SJSA1 (cell line): ENCODE measurements at regions not wholly inside any gene's neighbourhood (a gene's known extent, or its start where the extent isn't known, plus 50 kb on each side); places are given as distances from the start of the nearest gene placed in this dataset.

Experiments used
- DNase-seq, 2 experiments: peaks; one replicate each; pipeline ENCODE4 v3.0.0-alpha.2; 2015 to 2020; ENCODE audit warnings: low spot score in 2 of 2, low read depth in 1 of 2
- H3K27ac ChIP-seq: fragments of 250-450 bp; sonication (Bioruptor Pico); 2 replicates; pipeline ENCODE4 v1.5.1; 2020; ENCODE audit warnings: mild to moderate bottlenecking, moderate library complexity
- H3K27me3 ChIP-seq: fragments of 250-450 bp; sonication (Bioruptor Pico); replicated peaks from 2 replicates; pipeline ENCODE4 v1.5.1; 2020; ENCODE audit warnings: mild to moderate bottlenecking, moderate library complexity
- H3K36me3 ChIP-seq: fragments of 250-450 bp; sonication (Bioruptor Pico); 2 replicates; pipeline ENCODE4 v1.5.1; 2020; ENCODE audit warnings: mild to moderate bottlenecking
- H3K4me1 ChIP-seq: fragments of 250-450 bp; sonication (Bioruptor Pico); replicated peaks from 2 replicates; pipeline ENCODE4 v1.6.1; 2021; ENCODE audit warnings: mild to moderate bottlenecking
- H3K4me3 ChIP-seq: fragments of 250-450 bp; sonication (Bioruptor Pico); 2 replicates; pipeline ENCODE4 v1.5.1; 2020; ENCODE audit warnings: mild to moderate bottlenecking
- H3K9me3 ChIP-seq: fragments of 250-450 bp; sonication (Bioruptor Pico); replicated peaks from 2 replicates; pipeline ENCODE4 v1.5.1; 2020; ENCODE audit warnings: mild to moderate bottlenecking

DNA sequence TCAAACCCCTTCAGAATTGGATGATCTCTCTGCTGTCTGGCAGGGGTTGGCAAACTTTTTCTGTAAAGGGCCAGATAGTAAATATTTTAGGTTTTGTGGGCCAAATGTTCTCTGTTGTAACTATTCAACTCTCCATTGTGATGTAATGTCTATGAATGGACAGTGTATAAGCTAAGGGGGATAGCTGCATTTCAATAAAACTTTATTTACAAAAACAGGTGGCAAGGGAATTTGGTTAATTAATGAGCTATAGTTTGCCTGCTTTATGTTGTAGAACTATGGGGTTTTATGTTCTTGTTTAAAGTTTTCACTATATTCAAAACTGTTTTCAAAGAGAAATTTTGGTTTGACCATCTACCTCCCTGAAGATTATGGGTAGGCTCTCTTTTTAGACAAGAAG lies 182.1 kb upstream of the CITED2 start:
- Histone ChIP-seq H3K27ac (no peak overlapping the region), H3K4me1 (no peaks in the 10 kb centered on the region), H3K27me3 (no peaks in the 10 kb centered on the region), H3K36me3 (no peaks in the 10 kb centered on the region), H3K4me3 (no peak overlapping the region), H3K9me3 (no peaks in the 10 kb centered on the region)
- no peak for DNase-seq

DNA sequence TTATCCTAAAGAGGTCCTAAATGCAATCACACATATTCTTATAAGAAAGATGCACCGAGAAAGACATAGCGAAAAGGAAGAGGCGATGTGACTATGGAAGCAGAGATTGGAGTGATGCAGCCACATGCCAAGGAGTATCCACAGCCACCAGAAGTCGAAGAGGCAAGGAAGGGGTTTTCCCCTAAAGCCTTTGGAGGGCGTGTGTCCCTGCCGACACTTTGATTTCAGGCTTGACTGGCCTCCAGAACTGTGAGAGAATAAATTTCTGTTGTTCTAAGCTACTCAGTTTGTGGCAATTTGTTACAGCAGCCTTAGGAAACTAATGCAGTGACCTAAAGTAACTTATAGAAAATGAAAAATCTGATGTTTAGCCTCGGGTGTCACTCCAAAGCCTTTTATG lies 179.5 kb upstream of the CITED2 start:
- Histone ChIP-seq H3K4me3 (no peak overlapping the region), H3K36me3 (no peaks in the 10 kb centered on the region), H3K27ac (no peak overlapping the region)

DNA sequence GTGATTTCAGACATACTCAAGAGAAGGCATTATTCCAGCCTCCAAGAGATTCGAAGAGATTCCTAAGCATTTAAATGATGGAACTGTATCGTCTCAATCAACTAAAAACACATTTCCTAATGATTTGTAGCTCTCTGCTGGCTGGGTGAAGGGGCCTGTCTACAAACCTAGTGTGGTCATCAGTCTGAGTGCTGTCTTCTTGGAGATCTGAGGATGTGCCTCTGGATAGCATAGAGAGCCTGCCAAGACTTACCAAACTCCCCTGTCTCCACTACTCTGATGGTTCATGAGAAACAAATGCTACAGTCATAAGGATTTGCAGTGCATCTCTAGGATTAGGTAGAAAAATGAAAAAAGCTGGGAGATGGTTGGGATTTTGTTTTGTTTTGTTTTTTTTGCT lies 176.9 kb upstream of the CITED2 start:
- no peaks in the 10 kb centered on the region for H3K27me3 ChIP-seq
- peaks cover 20% of the 10 kb centered on the region for H3K4me1 ChIP-seq
- no peak overlapping the region for H3K4me3 ChIP-seq
- no peak for DNase-seq
- no peaks in the 10 kb centered on the region for H3K9me3 ChIP-seq
- H3K36me3 ChIP-seq = no peaks in the 10 kb centered on the region
- no peak overlapping the region for H3K27ac ChIP-seq

More for the DNA sequence above, 179.5 kb upstream of the CITED2 start:
- peaks cover 5% of the 10 kb centered on the region for H3K4me1 ChIP-seq
- H3K27me3 ChIP-seq = no peaks in the 10 kb centered on the region
- H3K9me3 ChIP-seq = no peaks in the 10 kb centered on the region
- no peak for DNase-seq

DNA sequence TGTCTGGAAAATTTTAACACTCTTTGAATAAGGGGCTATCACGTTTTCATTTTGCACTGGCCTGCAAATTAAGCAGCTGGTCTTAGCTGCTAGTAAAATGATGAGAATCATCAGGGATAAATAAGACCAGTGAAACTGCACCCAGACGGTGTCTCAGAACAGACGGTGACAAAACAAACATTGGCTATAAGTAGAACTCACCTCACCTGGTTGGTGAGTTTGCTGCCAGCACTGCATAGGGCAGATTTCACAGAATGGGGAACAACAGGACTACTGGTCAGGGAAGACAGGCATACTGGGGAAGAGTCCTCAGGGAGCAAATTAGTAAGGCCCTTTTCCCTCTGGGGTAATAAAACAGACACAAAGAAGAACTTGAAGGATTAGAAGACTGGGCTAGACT lies 175.9 kb upstream of the CITED2 start:
- H3K4me1 ChIP-seq = peaks cover 31% of the 10 kb centered on the region
- H3K36me3 ChIP-seq = no peaks in the 10 kb centered on the region
- no peak overlapping the region for H3K27ac ChIP-seq
- no peak overlapping the region for H3K4me3 ChIP-seq
- no peak for DNase-seq
- no peaks in the 10 kb centered on the region for H3K27me3 ChIP-seq
- no peaks in the 10 kb centered on the region for H3K9me3 ChIP-seq

DNA sequence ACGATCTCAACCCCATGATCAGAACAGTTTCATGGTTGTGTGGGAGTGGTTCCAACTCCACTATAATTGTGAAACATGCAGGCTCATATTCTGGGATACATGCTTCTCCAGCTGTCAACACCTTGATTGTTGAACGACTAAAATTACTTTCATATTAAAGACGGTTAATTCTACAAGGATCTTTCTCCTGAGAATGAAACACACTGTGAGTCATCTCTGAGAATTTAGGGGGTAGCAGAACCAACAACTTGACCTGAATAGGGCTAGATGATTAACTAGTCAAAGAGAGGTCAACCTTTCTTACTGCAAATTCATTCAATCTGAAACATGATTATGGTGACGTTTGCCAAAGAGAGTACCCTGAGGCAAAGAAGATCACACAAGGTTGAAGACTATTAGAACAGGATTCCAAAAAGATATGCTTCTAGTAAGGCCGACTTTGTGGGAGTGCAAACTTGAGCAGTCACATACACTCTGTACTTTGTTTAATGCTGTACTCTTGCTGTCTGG lies 175.2 kb upstream of the CITED2 start:
- Histone ChIP-seq H3K36me3 (no peaks in the 10 kb centered on the region), H3K4me1 (peaks cover 38% of the 10 kb centered on the region), H3K4me3 (no peak overlapping the region), H3K27ac (no peak overlapping the region), H3K27me3 (no peaks in the 10 kb centered on the region), H3K9me3 (no peaks in the 10 kb centered on the region)
- DNase-seq = no peak

DNA sequence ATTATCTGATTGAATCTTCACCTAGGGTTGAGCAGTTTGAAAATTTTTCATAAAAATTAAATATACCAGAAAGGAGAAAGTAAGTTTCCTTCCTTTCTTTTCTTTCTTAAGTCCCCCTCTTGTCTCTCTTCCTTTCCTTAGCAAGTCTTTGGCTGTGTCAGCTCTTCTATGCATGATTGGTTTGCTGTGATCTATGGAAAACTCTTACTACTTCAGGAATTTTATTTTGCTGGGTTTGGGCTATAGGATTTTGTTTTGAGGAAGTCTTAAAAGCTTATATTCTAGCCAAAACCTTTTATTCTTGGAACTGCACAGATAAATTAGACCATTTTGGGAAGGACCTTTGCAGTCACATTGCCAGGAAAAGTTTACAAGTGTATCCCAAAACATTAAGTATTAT lies 173.4 kb upstream of the CITED2 start:
- H3K27ac ChIP-seq = peak overlapping the region; percentile 52
- DNase-seq = no peak
- H3K4me1 ChIP-seq = peaks cover 40% of the 10 kb centered on the region

DNA sequence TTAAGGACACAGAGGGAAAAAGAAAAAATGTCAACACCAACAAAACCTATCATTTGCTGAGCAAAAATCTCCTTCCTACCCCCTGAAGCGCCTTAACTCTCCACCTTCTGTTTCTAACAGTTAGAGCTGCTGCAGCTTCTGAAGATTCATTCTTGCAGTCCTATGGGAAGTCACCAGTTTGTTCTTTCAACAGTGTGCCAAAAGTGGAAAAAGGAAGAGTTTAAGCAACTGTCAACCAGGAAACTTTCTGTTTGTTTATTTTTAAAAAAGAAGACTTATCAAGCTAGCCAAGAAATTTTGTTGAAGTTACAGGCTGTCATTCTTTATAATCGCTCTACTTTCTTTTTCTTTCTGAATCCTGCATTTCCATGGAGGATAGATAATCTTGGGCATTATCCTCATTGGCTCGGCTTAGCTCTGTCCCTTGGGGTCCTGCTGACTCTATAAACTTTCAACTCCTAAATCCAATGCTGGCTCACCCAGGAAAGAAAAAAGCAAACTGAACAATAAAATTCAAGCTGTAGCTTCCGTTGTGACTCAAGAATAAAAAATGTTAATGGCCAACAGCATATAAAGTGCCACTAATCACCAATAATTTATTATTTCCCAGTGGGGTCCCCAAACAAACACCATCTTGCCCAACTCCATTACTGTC lies 172.8 kb upstream of the CITED2 start:
- no peaks in the 10 kb centered on the region for H3K36me3 ChIP-seq
- H3K27ac ChIP-seq = peak overlapping the region; percentile 52
- H3K9me3 ChIP-seq = no peaks in the 10 kb centered on the region
- H3K27me3 ChIP-seq = no peaks in the 10 kb centered on the region
- H3K4me3 ChIP-seq = no peak overlapping the region
- peaks cover 40% of the 10 kb centered on the region for H3K4me1 ChIP-seq
- peak in 1 of 2 experiments; percentile 36 for DNase-seq

More for the DNA sequence above, 173.4 kb upstream of the CITED2 start:
- H3K27me3 ChIP-seq = no peaks in the 10 kb centered on the region
- H3K9me3 ChIP-seq = no peaks in the 10 kb centered on the region
- no peak overlapping the region for H3K4me3 ChIP-seq
- no peaks in the 10 kb centered on the region for H3K36me3 ChIP-seq

DNA sequence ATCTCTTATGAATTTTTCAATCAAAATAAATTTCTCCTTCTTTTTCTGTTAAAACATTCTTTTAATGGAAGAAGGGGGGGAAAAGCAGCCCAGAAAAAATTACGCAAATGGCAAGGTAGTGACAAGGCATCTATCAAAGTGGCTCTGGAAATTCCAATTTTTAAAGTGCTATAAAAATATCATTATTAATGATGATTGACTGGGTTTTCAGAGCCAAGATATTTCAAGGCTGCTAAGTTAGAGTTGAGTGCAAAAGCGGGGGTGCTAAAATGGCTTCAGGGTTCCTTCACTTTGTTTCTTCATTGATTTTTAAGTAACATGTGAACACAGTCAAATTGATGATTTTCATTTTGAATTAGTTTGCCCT lies 171.6 kb upstream of the CITED2 start:
- peaks cover 40% of the 10 kb centered on the region for H3K4me1 ChIP-seq
- peak overlapping the region; percentile 52 for H3K27ac ChIP-seq
- H3K4me3 ChIP-seq = no peak overlapping the region
- H3K9me3 ChIP-seq = no peaks in the 10 kb centered on the region
- no peaks in the 10 kb centered on the region for H3K27me3 ChIP-seq
- no peaks in the 10 kb centered on the region for H3K36me3 ChIP-seq
- no peak for DNase-seq

DNA sequence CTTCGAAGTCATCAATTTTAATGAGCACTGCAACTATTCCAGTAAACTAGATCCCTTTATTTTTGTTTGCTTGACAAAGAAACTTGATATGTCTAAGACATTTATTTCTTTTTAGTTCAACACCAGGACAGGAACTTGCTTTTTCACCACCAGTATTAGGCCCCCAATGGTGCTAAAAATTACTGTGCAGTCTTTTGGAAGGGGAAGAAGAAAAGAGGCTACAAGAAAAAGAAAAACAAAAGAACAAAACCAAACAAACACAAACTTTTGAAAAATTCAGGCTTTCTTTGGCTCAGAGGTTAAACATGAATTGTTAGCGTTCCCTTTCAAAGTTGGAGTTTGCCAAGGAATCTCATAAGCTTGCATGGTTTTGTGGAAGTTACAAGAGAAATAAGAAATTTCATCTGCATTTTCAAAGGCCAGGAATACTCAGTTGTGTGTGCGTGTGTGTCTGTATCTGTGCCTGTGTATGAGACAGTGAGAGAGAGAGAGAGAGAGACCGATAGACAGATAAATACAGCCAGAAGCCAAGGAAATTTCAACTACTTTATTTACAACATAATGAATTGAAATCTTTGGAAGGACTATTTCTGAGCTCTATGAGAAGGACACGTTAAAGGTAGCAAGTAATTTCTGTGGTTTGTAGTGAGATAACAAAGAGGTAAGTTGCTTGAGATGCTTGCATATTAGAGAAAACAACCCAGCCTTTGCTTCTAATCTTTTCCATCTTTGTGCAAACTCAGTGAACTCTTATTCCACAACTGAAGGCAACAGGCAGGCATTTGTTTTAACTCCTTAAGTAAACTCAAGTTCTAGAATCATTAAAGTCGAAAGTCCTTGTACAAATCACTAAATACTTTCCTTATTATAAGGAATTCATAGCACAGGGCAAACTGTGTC lies 171.0 kb upstream of the CITED2 start:
- DNase-seq = peak in 1 of 2 experiments; percentile 36
- H3K4me1 ChIP-seq = peaks cover 46% of the 10 kb centered on the region
- no peaks in the 10 kb centered on the region for H3K9me3 ChIP-seq
- H3K27me3 ChIP-seq = no peaks in the 10 kb centered on the region
- no peak overlapping the region for H3K4me3 ChIP-seq
- no peaks in the 10 kb centered on the region for H3K36me3 ChIP-seq
- H3K27ac ChIP-seq = peak overlapping the region; percentile 52

DNA sequence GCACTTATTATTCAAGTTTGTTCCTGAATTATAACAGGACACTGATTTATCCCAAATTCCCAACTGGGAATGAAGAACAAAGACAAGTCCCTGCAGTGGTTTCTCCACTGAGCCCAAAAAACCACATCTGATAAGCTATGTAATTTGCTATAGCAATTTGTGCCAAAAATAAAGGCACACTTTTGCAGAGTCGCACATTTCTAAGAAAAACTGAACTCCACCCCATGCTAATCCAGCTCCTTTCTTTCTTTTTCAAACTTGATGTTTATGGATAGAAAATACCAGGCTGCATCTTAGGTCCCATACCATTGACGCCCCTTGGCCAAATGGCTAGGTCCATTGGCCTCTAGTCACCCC lies 170.2 kb upstream of the CITED2 start:
- DNase-seq = no peak
- Histone ChIP-seq H3K9me3 (no peaks in the 10 kb centered on the region), H3K4me3 (no peak overlapping the region), H3K27me3 (no peaks in the 10 kb centered on the region), H3K4me1 (peaks cover 54% of the 10 kb centered on the region), H3K27ac (no peak overlapping the region), H3K36me3 (no peaks in the 10 kb centered on the region)

DNA sequence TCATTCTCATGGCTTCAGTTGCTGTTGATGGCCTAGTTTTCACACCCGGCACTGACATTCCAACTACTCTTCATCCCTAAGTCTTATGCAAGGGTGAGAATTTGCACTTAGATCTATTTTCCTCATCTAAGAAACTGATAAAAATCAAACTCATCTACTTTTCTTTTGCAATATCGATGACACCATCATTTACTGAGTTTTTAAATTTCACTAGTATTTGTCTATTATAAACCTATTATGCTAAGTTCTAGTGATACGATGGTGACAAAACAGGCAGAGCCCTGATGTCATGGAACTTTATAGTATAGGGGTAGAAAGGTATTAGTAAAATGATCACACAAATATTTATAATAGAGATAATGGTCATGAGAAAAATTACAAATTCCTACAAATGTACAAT lies 167.9 kb upstream of the CITED2 start:
- H3K36me3 ChIP-seq = no peaks in the 10 kb centered on the region
- H3K4me3 ChIP-seq = no peak overlapping the region
- H3K4me1 ChIP-seq = peaks cover 61% of the 10 kb centered on the region
- DNase-seq = no peak
- H3K9me3 ChIP-seq = no peaks in the 10 kb centered on the region
- H3K27me3 ChIP-seq = no peaks in the 10 kb centered on the region
- no peak overlapping the region for H3K27ac ChIP-seq

DNA sequence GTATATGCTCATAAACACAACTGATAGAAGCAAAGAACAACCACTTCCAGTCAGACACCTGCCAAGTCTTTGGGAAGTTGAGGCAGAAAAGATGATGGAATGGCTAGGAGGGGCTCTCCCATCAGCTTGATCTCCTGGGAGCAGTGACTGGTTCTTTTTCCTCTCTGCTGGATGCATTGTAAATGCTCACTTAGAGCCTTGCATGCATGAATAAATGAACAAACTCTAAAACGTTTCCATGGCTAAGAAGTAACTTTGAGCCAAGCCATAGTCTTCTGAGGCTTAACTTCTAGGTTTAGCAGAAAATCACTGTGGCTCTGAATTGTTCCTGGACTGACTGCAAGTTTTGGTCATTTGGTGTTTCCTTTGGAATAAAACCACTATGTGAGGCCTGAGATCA lies 166.4 kb upstream of the CITED2 start:
- H3K4me1 ChIP-seq = peaks cover 58% of the 10 kb centered on the region
- no peak for DNase-seq
- no peaks in the 10 kb centered on the region for H3K36me3 ChIP-seq
- H3K27ac ChIP-seq = peak overlapping the region; percentile 91
- H3K4me3 ChIP-seq = no peak overlapping the region
- no peaks in the 10 kb centered on the region for H3K27me3 ChIP-seq
- no peaks in the 10 kb centered on the region for H3K9me3 ChIP-seq

DNA sequence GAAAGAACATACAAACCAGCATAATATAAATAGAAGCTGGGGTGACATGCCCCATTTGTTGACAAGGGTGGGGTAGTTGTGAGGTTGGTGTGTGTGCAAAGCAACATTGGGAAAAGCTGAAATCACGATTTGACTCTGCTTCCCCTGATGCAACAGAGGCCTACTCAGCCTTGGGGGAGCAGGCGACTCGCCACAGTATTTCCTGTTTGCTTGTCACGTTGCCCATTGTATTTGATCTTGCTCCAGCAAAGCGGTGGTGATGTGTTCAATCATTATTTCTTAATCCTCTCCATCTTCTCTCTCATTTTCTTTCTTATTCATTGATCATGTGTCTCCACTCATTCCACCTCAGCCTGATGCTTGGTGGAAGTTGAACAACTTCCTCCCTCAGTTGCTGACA lies 165.8 kb upstream of the CITED2 start:
- Histone ChIP-seq H3K9me3 (no peaks in the 10 kb centered on the region), H3K27me3 (no peaks in the 10 kb centered on the region), H3K36me3 (no peaks in the 10 kb centered on the region), H3K4me3 (no peak overlapping the region), H3K27ac (peak overlapping the region; percentile 91), H3K4me1 (peaks cover 51% of the 10 kb centered on the region)
- peak in 1 of 2 experiments; percentile 61 for DNase-seq

DNA sequence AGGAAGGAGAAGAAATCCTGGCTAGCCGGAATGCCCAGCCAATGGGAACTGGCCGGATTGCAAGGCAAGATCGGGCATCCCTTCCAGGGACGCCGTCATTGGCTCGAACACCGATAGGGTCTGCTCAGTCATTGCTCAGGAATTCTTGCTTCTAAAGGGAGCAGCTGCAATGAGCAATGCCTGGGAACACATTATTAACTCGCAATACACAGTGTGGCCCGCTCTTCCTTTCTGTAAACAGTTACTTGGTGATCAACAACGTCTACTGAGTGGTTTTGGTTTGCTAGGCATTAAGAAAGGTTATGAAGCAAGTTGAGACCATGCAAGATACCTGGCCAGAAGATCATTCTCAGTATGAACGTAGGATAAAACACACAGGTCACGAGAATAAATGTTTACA lies 165.4 kb upstream of the CITED2 start:
- H3K4me1 ChIP-seq = peaks cover 48% of the 10 kb centered on the region
- H3K4me3 ChIP-seq = no peak overlapping the region

More for the DNA sequence above, 165.4 kb upstream of the CITED2 start:
- no peaks in the 10 kb centered on the region for H3K9me3 ChIP-seq
- H3K27ac ChIP-seq = peak overlapping the region; percentile 91
- peak; percentile 92 to 94 for DNase-seq
- no peaks in the 10 kb centered on the region for H3K27me3 ChIP-seq
- H3K36me3 ChIP-seq = no peaks in the 10 kb centered on the region
